Neutrophil (primary cell): ENCODE measurements at regions not wholly inside any gene's neighbourhood (a gene's known extent, or its start where the extent isn't known, plus 50 kb on each side); places are given as distances from the start of the nearest gene placed in this dataset.

ENCODE experiments used
- H3K27ac ChIP-seq: fragments of 200-600 bp; sonication (generic); 2 replicates; pipeline ENCODE4 v1.5.1; 2016; ENCODE audit warnings: mild to moderate bottlenecking, moderate library complexity
- H3K27me3 ChIP-seq: fragments of 200-600 bp; sonication (generic); 2 replicates; pipeline ENCODE4 v1.6.0; 2016; ENCODE audit warnings: mild to moderate bottlenecking
- H3K36me3 ChIP-seq: fragments of 200-600 bp; sonication (generic); 2 replicates; pipeline ENCODE4 v1.5.1; 2017
- H3K4me1 ChIP-seq, 2 experiments: fragments of 200-600 bp in 1 of 2; sonication (generic) in 1 of 2; 1 replicate in 1 of 2; 2 replicates in 1 of 2; pipeline versions ENCODE4 v1.5.1 to v1.6.1; 2013 to 2016; ENCODE audit warnings: low read depth in 1 of 2, low read length in 1 of 2, mild to moderate bottlenecking in 1 of 2, moderate library complexity in 1 of 2; ENCODE audit not compliant: control insufficient read depth in 1 of 2, insufficient read depth in 1 of 2
- H3K4me3 ChIP-seq, 2 experiments: fragments of 200-600 bp in 1 of 2; sonication (generic) in 1 of 2; 1 replicate in 1 of 2; 2 replicates in 1 of 2; pipeline ENCODE4 v1.5.1; 2013 to 2016; ENCODE audit warnings: low read depth in 1 of 2, low read length in 1 of 2, mild to moderate bottlenecking in 1 of 2, moderate library complexity in 1 of 2
- H3K9me3 ChIP-seq: fragments of 200-600 bp; sonication (generic); 2 replicates; pipeline ENCODE4 v1.5.1; 2016
- TF ChIP-seq, protein P1 (sequence below): fragments of 200-600 bp; sonication (generic); IDR thresholded peaks from 2 replicates; pipeline ENCODE4 v1.5.1; 2016; ENCODE audit warnings: antibody characterized with exemption

DNA sequence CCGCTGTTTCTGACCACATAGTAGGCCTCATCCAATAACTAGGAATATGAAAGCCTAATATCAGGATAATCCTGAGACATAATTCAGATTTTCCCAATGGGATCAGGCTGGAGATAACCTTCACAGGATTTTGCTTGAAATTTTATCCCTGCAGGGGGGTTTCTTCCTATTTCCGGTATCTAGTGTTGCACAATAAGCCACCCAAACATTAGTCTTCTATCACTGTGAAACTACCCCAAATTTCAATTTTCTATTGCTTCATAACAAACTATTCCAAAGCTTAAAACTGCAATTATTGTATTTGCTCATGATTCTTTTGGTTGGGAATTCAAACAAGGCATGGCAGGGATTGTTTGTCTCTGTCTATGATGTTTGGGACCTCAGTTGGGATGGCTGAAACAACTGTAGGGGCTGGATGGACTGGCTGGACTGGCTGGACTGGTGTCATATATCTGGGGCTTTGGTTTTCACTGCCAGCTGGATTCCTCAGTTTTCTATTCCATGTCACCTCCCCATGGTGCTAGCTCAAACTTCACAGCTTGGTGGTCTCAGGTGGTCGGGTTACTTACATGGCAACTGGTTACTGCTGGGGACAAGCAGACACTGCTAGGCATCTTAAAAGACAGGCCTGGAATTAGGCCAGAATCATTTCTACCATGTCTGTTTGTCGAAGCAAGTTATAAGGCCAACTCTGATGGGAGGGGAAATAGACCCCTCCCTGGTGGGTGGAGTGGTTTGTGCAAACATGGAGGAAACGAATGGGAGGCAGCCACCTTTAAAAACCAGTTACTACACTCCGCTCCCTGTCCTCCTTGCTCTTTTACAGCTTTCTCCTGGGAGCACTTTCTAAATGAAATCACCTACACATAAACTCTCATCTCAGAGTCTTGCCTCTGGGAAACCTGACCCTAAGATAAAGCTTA, 88.2 kb upstream of the STT3B start:
- no peaks in the 10 kb centered on the region for H3K4me1 ChIP-seq
- TF ChIP-seq, protein P1, sequence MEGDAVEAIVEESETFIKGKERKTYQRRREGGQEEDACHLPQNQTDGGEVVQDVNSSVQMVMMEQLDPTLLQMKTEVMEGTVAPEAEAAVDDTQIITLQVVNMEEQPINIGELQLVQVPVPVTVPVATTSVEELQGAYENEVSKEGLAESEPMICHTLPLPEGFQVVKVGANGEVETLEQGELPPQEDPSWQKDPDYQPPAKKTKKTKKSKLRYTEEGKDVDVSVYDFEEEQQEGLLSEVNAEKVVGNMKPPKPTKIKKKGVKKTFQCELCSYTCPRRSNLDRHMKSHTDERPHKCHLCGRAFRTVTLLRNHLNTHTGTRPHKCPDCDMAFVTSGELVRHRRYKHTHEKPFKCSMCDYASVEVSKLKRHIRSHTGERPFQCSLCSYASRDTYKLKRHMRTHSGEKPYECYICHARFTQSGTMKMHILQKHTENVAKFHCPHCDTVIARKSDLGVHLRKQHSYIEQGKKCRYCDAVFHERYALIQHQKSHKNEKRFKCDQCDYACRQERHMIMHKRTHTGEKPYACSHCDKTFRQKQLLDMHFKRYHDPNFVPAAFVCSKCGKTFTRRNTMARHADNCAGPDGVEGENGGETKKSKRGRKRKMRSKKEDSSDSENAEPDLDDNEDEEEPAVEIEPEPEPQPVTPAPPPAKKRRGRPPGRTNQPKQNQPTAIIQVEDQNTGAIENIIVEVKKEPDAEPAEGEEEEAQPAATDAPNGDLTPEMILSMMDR, result no peak
- H3K4me3 ChIP-seq, result no peak overlapping the region
- H3K27ac ChIP-seq, result no peak overlapping the region
- H3K27me3 ChIP-seq, result no peaks in the 10 kb centered on the region
- H3K36me3 ChIP-seq, result no peaks in the 10 kb centered on the region
- no peaks in the 10 kb centered on the region for H3K9me3 ChIP-seq

GRCh38 chr3:31445701-31446100, 87.0 kb upstream of the STT3B start:
- TF ChIP-seq, protein P1, result no peak
- no peak overlapping the region for H3K27ac ChIP-seq
- no peaks in the 10 kb centered on the region for H3K36me3 ChIP-seq
- H3K4me3 ChIP-seq, result no peak overlapping the region
- H3K4me1 ChIP-seq, result no peaks in the 10 kb centered on the region
- no peaks in the 10 kb centered on the region for H3K27me3 ChIP-seq
- no peaks in the 10 kb centered on the region for H3K9me3 ChIP-seq

- TF ChIP-seq, protein P1, result no peak
- no peaks in the 10 kb centered on the region for H3K27me3 ChIP-seq
- H3K9me3 ChIP-seq, result no peaks in the 10 kb centered on the region
- no peak overlapping the region for H3K27ac ChIP-seq
- no peaks in the 10 kb centered on the region for H3K36me3 ChIP-seq
- H3K4me1 ChIP-seq, result no peaks in the 10 kb centered on the region
- H3K4me3 ChIP-seq, result no peak overlapping the region
Measured at GRCh38 chr3:31448035-31448881, 84.5 kb upstream of the STT3B start.

GRCh38 chr3:31448882-31449243, 83.9 kb upstream of the STT3B start:
- Histone ChIP-seq H3K4me1 (no peaks in the 10 kb centered on the region), H3K4me3 (no peak overlapping the region), H3K9me3 (no peaks in the 10 kb centered on the region), H3K36me3 (no peaks in the 10 kb centered on the region), H3K27ac (no peak overlapping the region), H3K27me3 (no peaks in the 10 kb centered on the region)
- TF ChIP-seq, protein P1, result no peak

- H3K27ac ChIP-seq, result no peak overlapping the region
- TF ChIP-seq, protein P1, result no peak
- H3K4me1 ChIP-seq, result no peaks in the 10 kb centered on the region
- H3K4me3 ChIP-seq, result no peak overlapping the region
- H3K9me3 ChIP-seq, result no peaks in the 10 kb centered on the region
- H3K36me3 ChIP-seq, result no peaks in the 10 kb centered on the region
- H3K27me3 ChIP-seq, result no peaks in the 10 kb centered on the region
Measured at GRCh38 chr3:31449318-31449717, 83.4 kb upstream of the STT3B start.
